Activated CD8-positive, alpha-beta memory T cell treated with anti-CD3 and anti-CD28 coated beads for 36 hours (primary cell): ENCODE measurements at regions not wholly inside any gene's neighbourhood (a gene's known extent, or its start where the extent isn't known, plus 50 kb on each side); places are given as distances from the start of the nearest gene placed in this dataset.
"Not testable (repeated sequence)": the region's sequence is repeated elsewhere in the genome, so short reads cannot be mapped to it uniquely, and the experiment has no call there.

ENCODE experiments used
- CTCF ChIA-PET: fragments of 350-600 bp; sonication (Branson Sonifier 250); formaldehyde crosslinking; loops from one replicate; lab custom pipeline; 2021; ENCODE audit warnings: antibody characterized with exemption; lab: Charles Lee
- POLR2A ChIA-PET: fragments of 350-600 bp; sonication (Branson Sonifier 250); formaldehyde crosslinking; loops from one replicate; lab custom pipeline; 2021; ENCODE audit warnings: antibody characterized with exemption; lab: Charles Lee

DNA sequence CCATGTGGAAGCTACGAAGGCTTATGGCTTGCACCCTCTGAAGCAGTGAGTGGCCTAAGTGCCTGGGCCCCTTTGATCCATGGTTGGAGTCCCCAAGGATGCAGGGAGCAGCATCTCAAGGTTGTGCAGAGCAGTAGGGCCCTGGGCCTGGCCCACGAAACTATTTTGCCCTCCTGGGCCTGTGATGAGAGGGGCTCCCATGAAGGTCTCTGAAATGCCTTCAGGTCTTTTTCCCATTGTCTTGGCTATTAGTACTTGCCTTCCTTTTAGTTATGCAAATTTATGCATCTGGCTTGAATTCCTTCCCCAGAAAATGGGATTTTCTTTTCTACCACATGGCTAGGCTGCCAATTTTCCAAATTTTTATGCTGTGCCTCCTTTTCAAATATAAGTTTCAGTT, 158.8 kb upstream of the MME start:
- ChIA-PET CTCF (no interaction called here), POLR2A (no interaction called here)

DNA sequence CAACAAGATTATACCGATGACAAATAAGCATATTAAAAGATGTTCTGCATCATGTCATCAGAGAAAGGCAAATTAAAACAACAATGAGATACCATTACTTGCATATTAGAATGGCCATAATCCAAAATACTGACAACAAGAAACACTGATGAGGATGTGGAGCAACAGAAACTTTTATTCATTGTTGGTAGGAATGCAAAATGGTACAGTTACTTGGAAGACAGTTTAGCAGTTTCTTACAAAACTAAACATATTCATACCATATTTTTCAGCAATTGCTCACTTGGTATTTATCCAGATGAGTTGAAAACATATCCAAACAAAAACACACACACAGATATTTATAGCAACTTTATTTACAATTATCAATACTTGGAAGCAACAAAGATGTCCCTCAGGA, 160.9 kb upstream of the MME start:
- POLR2A ChIA-PET = no interaction called here
- CTCF ChIA-PET = no interaction called here

DNA sequence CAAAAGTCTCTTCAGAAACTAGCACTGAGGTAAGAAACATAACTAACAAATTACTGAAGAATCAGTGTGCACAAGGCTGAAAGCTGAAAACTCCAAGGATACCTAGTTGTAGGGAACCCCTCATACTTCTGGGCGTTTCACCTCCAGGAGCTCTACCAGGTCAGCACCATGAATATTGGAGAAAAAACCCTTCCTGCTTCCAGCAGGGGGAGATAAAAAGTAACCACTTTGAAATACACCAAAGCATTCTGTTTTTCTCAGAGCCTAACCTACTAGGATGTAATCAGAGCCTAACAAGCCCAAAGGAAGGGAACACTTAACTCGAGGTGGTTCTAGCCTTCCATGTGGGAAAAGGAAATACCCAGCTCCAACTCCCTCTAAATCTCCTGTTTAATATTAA, 175.8 kb upstream of the MME start:
- CTCF ChIA-PET = no interaction called here
- POLR2A ChIA-PET = no interaction called here

- POLR2A ChIA-PET, CTCF ChIA-PET: not testable (repeated sequence)
These were observed 177.6 kb upstream of the MME start for GRCh38 chr3:154902495-154902894.

DNA sequence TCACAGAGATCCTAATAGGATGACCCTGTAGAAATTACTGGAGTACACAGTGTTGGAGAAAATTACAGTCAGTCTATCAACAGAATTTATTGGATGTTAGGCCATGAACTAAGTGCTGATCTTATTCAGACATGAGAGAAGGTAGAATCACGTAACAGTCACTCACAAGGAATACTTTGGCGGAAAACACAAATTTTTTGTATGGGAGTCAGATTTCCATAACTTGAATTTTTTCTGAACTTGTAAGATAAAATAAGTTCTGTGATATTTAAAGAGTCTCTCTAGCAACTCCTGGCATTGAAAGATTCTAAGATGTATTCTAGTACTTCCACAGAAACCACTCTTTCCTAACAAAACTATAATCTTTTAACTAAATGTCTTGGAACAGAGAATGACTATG, 178.8 kb upstream of the MME start:
- ChIA-PET POLR2A (no interaction called here), CTCF (no interaction called here)

GRCh38 chr3:154900816-154901215, 179.3 kb upstream of the MME start:
- ChIA-PET CTCF (no interaction called here), POLR2A (no interaction called here)

- ChIA-PET POLR2A (no interaction called here), CTCF (no interaction called here)
These were observed 181.2 kb upstream of the MME start for GRCh38 chr3:154898916-154899315.

DNA sequence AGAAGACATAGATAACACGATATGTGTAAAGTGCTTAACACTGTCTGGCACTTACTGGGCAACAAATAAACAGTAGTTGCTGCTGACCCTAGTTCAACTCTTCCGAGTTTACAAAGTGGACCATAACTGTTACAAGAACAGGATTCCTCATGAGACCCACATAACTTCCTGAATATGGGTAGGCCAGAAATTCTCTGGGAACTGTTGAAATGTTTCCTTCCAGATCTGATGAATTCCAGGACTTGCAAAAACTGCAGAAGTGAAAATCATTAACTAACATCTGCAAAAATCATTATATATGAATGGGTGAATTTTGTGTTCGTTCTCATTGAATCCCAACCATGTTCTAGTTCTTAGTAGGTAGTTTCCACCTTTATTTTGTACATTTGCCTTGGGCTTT, 181.7 kb upstream of the MME start:
- POLR2A ChIA-PET = no interaction called here
- CTCF ChIA-PET = no interaction called here

DNA sequence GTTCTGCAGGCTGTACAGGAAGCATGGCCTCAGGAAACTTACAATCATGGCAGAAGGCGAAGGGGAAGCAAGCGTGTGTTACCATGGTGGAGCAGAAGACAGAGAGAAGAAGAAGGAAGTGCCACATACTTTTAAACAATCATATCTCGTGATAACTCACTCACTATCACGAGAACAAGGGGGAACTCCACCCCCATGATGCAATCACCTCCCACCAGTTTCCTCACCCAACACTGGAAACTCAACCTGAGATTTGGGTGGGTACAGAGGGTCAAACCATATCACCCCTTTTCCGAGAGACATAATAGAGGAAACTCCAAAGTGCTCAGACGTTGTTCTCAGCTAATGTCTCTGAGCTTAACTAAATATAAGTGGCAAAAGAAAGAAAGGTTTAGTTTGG, 186.3 kb upstream of the MME start:
- POLR2A ChIA-PET = no interaction called here
- CTCF ChIA-PET = no interaction called here

- CTCF ChIA-PET = no interaction called here
- POLR2A ChIA-PET = no interaction called here
These were observed 190.9 kb upstream of the MME start for GRCh38 chr3:154889227-154889634.

DNA sequence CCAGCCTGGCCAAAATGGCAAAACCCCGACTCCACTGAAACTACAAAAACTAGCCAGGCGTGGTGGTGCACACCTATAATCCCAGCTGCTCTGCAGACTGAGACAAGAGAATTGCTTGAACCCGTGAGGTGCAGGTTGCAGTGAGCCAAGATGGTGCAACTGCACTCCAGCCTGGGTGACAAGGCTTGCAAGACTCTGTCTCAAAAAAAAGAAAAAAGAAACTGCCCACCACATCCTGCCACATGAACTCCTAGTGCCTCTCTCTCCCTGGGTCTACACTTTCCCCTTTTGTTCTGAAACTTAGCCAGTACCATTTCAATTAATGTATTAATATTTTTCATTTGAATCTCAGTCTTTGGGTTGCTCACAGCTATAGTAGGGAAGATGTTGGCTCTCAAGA, 192.2 kb upstream of the MME start:
- ChIA-PET CTCF (no interaction called here), POLR2A (no interaction called here)

DNA sequence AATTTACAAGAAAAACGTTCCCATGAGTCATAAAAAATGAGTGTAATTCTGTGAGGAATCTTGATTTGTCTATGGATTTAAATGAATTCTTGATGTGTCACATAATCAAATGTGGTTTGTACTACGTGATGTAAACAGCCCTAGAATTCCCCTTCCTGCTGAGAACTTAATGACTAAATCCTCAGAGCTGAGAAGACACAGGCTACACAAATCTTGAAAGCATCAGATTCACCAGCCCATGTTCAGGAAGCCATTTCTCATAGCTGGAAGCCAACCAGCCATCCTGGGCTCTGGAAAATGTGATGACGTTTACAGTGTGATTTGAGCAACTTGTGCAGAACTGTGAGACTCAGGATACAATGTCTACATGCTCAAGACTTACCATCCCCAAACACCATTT, 193.7 kb upstream of the MME start:
- ChIA-PET POLR2A (no interaction called here), CTCF (no interaction called here)

- ChIA-PET CTCF (no interaction called here), POLR2A (no interaction called here)
These were observed 194.7 kb upstream of the MME start for GRCh38 chr3:154885418-154885817.

DNA sequence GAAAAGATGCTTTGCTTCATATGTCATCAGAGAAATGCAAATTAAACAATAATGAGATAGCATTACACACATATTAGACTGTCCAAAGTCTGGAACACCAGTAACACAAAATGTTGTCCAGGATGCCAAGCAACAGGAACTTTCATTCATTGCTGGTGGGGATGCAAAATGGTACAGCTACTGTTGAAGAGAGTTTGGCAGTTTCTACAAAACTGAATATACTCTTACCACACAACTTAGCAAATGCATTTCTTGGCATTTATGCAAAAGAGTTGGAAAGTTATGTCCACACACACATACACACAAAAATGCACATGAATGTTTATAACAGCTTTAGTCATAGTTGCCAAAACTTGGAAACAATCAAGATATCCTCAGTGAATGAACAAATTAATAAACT, 195.2 kb upstream of the MME start:
- ChIA-PET POLR2A (no interaction called here), CTCF (no interaction called here)

DNA sequence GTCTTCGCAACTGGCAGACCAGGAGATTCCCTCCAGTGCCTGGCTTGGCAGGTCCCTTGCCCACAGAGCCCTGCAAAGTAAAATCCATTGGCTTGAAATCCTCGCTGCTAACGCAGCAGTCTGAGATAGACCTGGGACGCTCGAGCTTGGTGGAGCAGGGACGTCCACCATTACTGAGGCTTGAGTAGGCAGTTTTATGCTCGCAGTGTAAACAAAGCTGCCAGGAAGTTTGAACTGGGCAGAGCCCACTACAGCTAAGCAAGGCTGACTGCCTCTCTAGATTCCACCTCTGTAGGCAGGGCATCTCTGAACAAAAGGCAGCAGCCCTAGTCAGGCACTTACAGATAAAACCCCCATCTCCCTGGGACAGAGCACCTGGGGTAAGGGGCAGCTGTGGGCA, 205.0 kb upstream of the MME start:
- POLR2A ChIA-PET = no interaction called here

GRCh38 chr3:154872696-154873095, 207.4 kb upstream of the MME start:
- POLR2A ChIA-PET = no interaction called here
- CTCF ChIA-PET = no interaction called here

More for the DNA sequence above, 205.0 kb upstream of the MME start:
- CTCF ChIA-PET = no interaction called here

DNA sequence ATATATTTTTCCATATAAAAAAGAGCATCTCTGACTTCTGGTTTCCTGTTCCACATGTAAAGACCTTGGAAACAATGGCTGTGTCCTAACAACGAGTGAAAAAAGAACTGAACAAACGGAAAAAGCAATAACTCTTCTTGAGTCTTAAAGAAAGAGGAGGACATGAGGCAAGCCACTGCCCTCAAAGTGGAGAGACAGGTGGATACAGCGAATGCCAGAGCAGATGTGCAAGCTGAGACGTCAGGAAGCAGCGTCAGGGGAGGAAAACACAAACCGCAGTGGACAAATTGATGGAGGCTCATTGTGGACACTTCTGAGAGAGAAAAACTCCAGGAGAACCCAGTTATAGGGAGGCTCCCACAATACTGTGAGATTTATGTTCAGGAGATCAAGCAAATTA, 208.0 kb upstream of the MME start:
- CTCF ChIA-PET = no interaction called here

GRCh38 chr3:154864947-154865346, 215.2 kb upstream of the MME start:
- ChIA-PET POLR2A (no interaction called here), CTCF (no interaction called here)

More for the DNA sequence above, 208.0 kb upstream of the MME start:
- POLR2A ChIA-PET = no interaction called here

DNA sequence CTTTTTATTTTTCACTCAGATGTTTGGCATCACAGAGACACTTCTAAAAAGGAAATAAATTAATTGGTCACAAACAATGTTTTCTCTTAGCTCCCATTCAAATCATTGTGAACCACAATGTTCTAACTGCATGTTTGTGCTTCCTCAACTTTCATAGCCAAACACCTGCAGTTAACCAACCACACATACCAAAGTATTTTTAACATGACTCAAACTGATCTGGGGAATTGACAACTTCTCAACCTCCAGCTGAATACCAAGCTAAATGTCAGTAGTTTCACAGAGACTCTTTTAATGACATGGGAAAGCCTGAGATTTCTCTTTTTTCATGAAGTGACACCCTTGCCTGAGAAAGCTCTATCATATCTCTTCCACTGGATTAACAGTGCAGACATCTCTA, 217.9 kb upstream of the MME start:
- ChIA-PET CTCF (interaction anchor here (0.6 kb wide), 1 partner anchor 1135 kb away, joined by 3 read pairs; no protein-coding TSS in a partner anchor), POLR2A (no interaction called here)

DNA sequence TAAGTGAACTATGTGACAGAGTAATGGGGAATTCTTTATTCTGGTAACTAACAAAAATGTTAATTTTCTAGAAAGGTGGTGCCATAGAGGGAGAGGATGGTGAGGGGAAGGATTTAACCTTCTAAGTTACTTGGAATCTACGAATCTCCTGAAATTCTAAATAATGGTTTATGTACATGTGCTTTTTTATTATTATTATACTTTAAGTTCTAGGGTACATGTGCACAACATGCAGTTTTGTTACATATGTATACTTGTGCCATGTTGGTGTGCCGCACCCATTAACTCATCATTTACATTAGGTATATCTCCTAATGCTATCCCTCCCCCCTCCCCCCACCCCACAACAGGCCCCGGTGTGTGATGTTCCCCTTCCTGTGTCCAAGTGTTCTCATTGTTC, 227.1 kb upstream of the MME start:
- POLR2A ChIA-PET, CTCF ChIA-PET: not testable (repeated sequence)

- ChIA-PET CTCF (no interaction called here), POLR2A (no interaction called here)
These were observed 227.6 kb upstream of the MME start for GRCh38 chr3:154852515-154852914.

DNA sequence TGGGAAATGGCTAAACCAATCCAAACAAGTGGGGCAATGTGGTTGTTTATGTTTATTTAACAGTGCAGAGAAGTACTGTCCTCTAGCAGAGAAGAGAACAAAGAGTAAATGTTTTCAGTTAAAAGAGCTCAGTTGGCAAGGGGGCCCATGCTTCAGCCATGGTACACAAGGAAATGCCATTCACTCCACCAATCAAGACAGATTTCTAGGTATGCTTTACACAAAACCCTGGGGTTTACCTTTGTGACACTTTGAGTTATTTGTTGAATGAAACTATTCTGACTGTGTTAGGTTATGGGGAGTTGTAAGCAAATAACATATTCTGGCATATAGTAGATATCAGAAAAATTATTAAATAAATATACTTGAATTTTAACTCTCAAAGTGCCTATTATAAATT, 228.5 kb upstream of the MME start:
- POLR2A ChIA-PET = no interaction called here
- CTCF ChIA-PET = no interaction called here

DNA sequence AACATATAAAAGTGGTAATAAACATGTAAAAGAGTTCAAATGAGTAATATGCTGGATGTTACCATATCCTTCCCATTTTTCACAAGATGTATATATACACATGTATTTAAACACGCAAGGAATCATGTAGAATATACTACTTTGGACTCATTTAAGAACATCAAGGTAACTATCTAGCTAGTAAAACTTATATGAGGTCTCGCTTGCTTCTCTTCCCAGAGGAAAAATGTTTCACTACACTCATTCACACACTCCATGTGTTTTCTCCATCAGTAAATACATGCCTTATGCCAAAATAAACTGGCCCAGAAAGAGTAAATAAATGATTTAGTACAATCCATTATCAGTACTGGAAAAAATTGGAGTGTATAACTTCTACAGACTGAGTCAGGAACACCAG, 229.2 kb upstream of the MME start:
- POLR2A ChIA-PET = no interaction called here
- CTCF ChIA-PET = no interaction called here
